IMR-90 (cell line): ENCODE measurements at regions not wholly inside any gene's neighbourhood (a gene's known extent, or its start where the extent isn't known, plus 50 kb on each side); places are given as distances from the start of the nearest gene placed in this dataset.

Experiments
- ATAC-seq: fragments of 200-7000 bp; cut with Tn5 transposase; 2 replicates; pipeline ENCODE4 v1.9.1; 2020; ENCODE audit warnings: low read depth, mild to moderate bottlenecking, moderate library complexity
- BruUV-seq: library from RNA; stranded (reverse); fragments of 400-500 nt; replicated peaks from 2 replicates; lab custom pipeline; 2021; lab: Mats Ljungman, UMichigan
- CTCF ChIA-PET: fragments of 300-600 bp; formaldehyde crosslinking; extraction: SDS; loops from one replicate; lab custom pipeline; 2021; ENCODE audit warnings: antibody characterized with exemption; lab: Yijun Ruan, JAX
- POLR2A ChIA-PET: fragments of 300-600 bp; sonication (Branson Sonifier 250); formaldehyde crosslinking; loops from one replicate; lab custom pipeline; 2022; ENCODE audit warnings: antibody characterized with exemption; ENCODE audit not compliant: unreplicated experiment; lab: Charles Lee
- DNase-seq: peaks from one replicate; pipeline ENCODE4 v3.0.0; 2013
- H2AFZ ChIP-seq: replicated peaks from 2 replicates; pipeline ENCODE3; 2013; ENCODE audit warnings: low read length, mild to moderate bottlenecking; ENCODE audit not compliant: poor library complexity
- H2AK5ac ChIP-seq: 2 replicates; pipeline ENCODE4 v1.6.1; 2013; ENCODE audit warnings: low read depth, low read length, inconsistent platforms
- H2AK9ac ChIP-seq: replicated peaks from 2 replicates; pipeline ENCODE3; 2013; ENCODE audit warnings: mild to moderate bottlenecking, low read depth, low read length, moderate library complexity; ENCODE audit not compliant: poor library complexity
- H2BK120ac ChIP-seq: 2 replicates; pipeline ENCODE4 v1.6.1; 2013; ENCODE audit warnings: low read depth, low read length, inconsistent platforms
- H2BK15ac ChIP-seq: 3 replicates; pipeline ENCODE4 v1.6.1; 2013; ENCODE audit warnings: low read depth, low read length, inconsistent platforms
- H2BK20ac ChIP-seq: 2 replicates; pipeline ENCODE4 v1.6.1; 2013; ENCODE audit warnings: low read depth, mild to moderate bottlenecking, inconsistent platforms, low read length, moderate library complexity
- H2BK5ac ChIP-seq: 2 replicates; pipeline ENCODE4 v1.6.1; 2013; ENCODE audit warnings: mild to moderate bottlenecking, low read depth, low read length, inconsistent platforms; ENCODE audit not compliant: poor library complexity, severe bottlenecking
- H3K14ac ChIP-seq: replicated peaks from 2 replicates; pipeline ENCODE4 v1.6.1; 2013; ENCODE audit warnings: low read depth, low read length, inconsistent platforms
- H3K18ac ChIP-seq: 2 replicates; pipeline ENCODE4 v1.6.1; 2013; ENCODE audit warnings: low read depth, low read length, control low read depth
- H3K23ac ChIP-seq: 2 replicates; pipeline ENCODE4 v1.6.1; 2013; ENCODE audit warnings: low read depth, low read length, inconsistent platforms
- H3K27ac ChIP-seq: 2 replicates; pipeline ENCODE4 v1.5.1; 2013; ENCODE audit warnings: mild to moderate bottlenecking, control low read depth, low read length; ENCODE audit not compliant: insufficient read depth
- H3K27me3 ChIP-seq: 2 replicates; pipeline ENCODE4 v1.6.1; 2013; ENCODE audit warnings: low read length; ENCODE audit not compliant: control insufficient read depth, insufficient read depth
- H3K36me3 ChIP-seq: 2 replicates; pipeline ENCODE4 v1.6.1; 2013; ENCODE audit warnings: low read length, mixed read lengths; ENCODE audit not compliant: control insufficient read depth, insufficient read depth
- H3K4ac ChIP-seq: 2 replicates; pipeline ENCODE4 v1.6.1; 2013; ENCODE audit warnings: low read depth, low read length, inconsistent platforms
- H3K4me1 ChIP-seq: 2 replicates; pipeline ENCODE4 v1.6.1; 2013; ENCODE audit warnings: low read length, mixed read lengths; ENCODE audit not compliant: control insufficient read depth, insufficient read depth
- H3K4me2 ChIP-seq: 2 replicates; pipeline ENCODE4 v1.6.1; 2013; ENCODE audit warnings: low read depth, mild to moderate bottlenecking, control low read depth, low read length, moderate library complexity
- H3K4me3 ChIP-seq: 2 replicates; pipeline ENCODE4 v1.5.1; 2013; ENCODE audit warnings: low read depth, mild to moderate bottlenecking, control low read depth, low read length, moderate library complexity; ENCODE audit not compliant: insufficient read depth
- H3K56ac ChIP-seq: 2 replicates; pipeline ENCODE4 v1.6.1; 2013; ENCODE audit warnings: low read length, inconsistent platforms; ENCODE audit not compliant: insufficient read depth; ENCODE audit errors: extremely low read depth
- H3K79me1 ChIP-seq, 2 experiments: 2 replicates each; pipeline ENCODE4 v1.6.1; 2013; ENCODE audit warnings: low read length in 2 of 2, inconsistent platforms in 1 of 2, low read depth in 1 of 2
- H3K9ac ChIP-seq: 2 replicates; pipeline ENCODE4 v1.6.1; 2013; ENCODE audit warnings: low read depth, low read length, control low read depth
- H3K9me1 ChIP-seq: 2 replicates; pipeline ENCODE4 v1.6.1; 2013; ENCODE audit warnings: low read length, inconsistent platforms; ENCODE audit not compliant: insufficient read depth
- H3K9me3 ChIP-seq: 2 replicates; pipeline ENCODE4 v1.6.1; 2013; ENCODE audit warnings: low read length; ENCODE audit not compliant: control insufficient read depth, insufficient read depth
- H4K20me1 ChIP-seq: 2 replicates; pipeline ENCODE4 v1.6.1; 2013; ENCODE audit warnings: low read length, inconsistent platforms; ENCODE audit not compliant: insufficient read depth
- H4K5ac ChIP-seq: 2 replicates; pipeline ENCODE4 v1.6.1; 2013; ENCODE audit warnings: mild to moderate bottlenecking, low read depth, low read length, control low read depth
- H4K8ac ChIP-seq, 2 experiments: 2 replicates each; pipeline ENCODE4 v1.6.1; 2013; ENCODE audit warnings: low read depth in 2 of 2, low read length in 2 of 2, control low read depth in 1 of 2, inconsistent platforms in 1 of 2
- H4K91ac ChIP-seq: 2 replicates; pipeline ENCODE4 v1.6.1; 2013; ENCODE audit warnings: low read depth, low read length, inconsistent platforms; ENCODE audit not compliant: insufficient read depth
- BHLHE40 ChIP-seq: fragments of 150-350 bp; IDR thresholded peaks from 2 replicates; pipeline ENCODE4 v1.6.1; 2016; ENCODE audit warnings: mild to moderate bottlenecking, low read depth, low read length
- CEBPB ChIP-seq: IDR thresholded peaks from 2 replicates; pipeline ENCODE4 v1.6.1; 2012; ENCODE audit warnings: low read depth, low read length, improper control_type of control experiment
- CHD1 ChIP-seq: IDR thresholded peaks from 2 replicates; pipeline ENCODE4 v1.6.1; 2012; ENCODE audit warnings: low read depth, low read length, improper control_type of control experiment
- CTCF ChIP-seq: conservative IDR thresholded peaks from 2 replicates; pipeline ENCODE4 v1.5.1; 2012; ENCODE audit warnings: mild to moderate bottlenecking, low read depth, low read length, improper control_type of control experiment
- ELK1 ChIP-seq: fragments of 150-350 bp; IDR thresholded peaks from 2 replicates; pipeline ENCODE4 v1.6.1; 2016; ENCODE audit warnings: low read depth, mild to moderate bottlenecking, low read length, moderate library complexity, borderline replicate concordance
- FOS ChIP-seq: fragments of 150-350 bp; IDR thresholded peaks from 2 replicates; pipeline ENCODE4 v1.6.1; 2016; ENCODE audit warnings: low read depth, low read length
- MAFK ChIP-seq: IDR thresholded peaks from 2 replicates; pipeline ENCODE4 v1.6.1; 2012; ENCODE audit warnings: low read depth, low read length, improper control_type of control experiment
- MAZ ChIP-seq: IDR thresholded peaks from 2 replicates; pipeline ENCODE4 v1.6.1; 2012; ENCODE audit warnings: low read depth, mild to moderate bottlenecking, low read length, improper control_type of control experiment, moderate library complexity, borderline replicate concordance
- MXI1 ChIP-seq: IDR thresholded peaks from 2 replicates; pipeline ENCODE4 v1.6.1; 2012; ENCODE audit warnings: low read depth, mild to moderate bottlenecking, low read length, moderate library complexity, borderline replicate concordance
- NFE2L2 ChIP-seq: fragments of 150-350 bp; IDR thresholded peaks from 2 replicates; pipeline ENCODE4 v1.6.1; 2016; ENCODE audit warnings: low read depth, mild to moderate bottlenecking, low read length
- POLR2A ChIP-seq: IDR thresholded peaks from 2 replicates; pipeline ENCODE4 v1.6.1; 2012; ENCODE audit warnings: mild to moderate bottlenecking, low read depth, low read length
- RAD21 ChIP-seq: IDR thresholded peaks from 2 replicates; pipeline ENCODE4 v1.6.1; 2012; ENCODE audit warnings: low read length, improper control_type of control experiment
- RCOR1 ChIP-seq: IDR thresholded peaks from 2 replicates; pipeline ENCODE4 v1.6.1; 2012; ENCODE audit warnings: mild to moderate bottlenecking, low read length, improper control_type of control experiment; ENCODE audit not compliant: insufficient replicate concordance
- RFX5 ChIP-seq: IDR thresholded peaks from 2 replicates; pipeline ENCODE4 v1.8.0; 2012; ENCODE audit warnings: low read depth, mild to moderate bottlenecking, low read length, moderate library complexity
- SMC3 ChIP-seq: fragments of 150-350 bp; IDR thresholded peaks from 2 replicates; pipeline ENCODE4 v1.6.1; 2016; ENCODE audit warnings: low read depth, mild to moderate bottlenecking, antibody characterized with exemption, low read length, moderate library complexity
- USF2 ChIP-seq: fragments of 150-350 bp; IDR thresholded peaks from 2 replicates; pipeline ENCODE4 v1.6.1; 2017; ENCODE audit warnings: mild to moderate bottlenecking, antibody characterized with exemption, low read length, low read depth
- WGBS, 2 experiments: methylation state at CpG; one replicate each; pipeline versions ENCODE4 v1.1.5 to v1.1.7; 2013; ENCODE audit warnings: missing lambda C conversion rate in 2 of 2; ENCODE audit not compliant: insufficient read length in 1 of 2; ENCODE audit errors: extremely low coverage in 2 of 2; 5-methylcytosine and 5-hydroxymethylcytosine counted together
- dilution Hi-C: fragments of 300-500 bp; cut with HindIII; formaldehyde crosslinking; loops from one replicate; pipeline ENCODE4 v1.14.3; 2018; ENCODE audit warnings: low sequenced_read_pairs; ENCODE audit not compliant: unreplicated experiment
- in situ Hi-C: fragments of 300-500 bp; cut with MboI; formaldehyde crosslinking; loops from 3 replicates; pipeline ENCODE4 v1.14.3; 2019; ENCODE audit warnings: low sequenced_read_pairs, inconsistent platforms, mixed read lengths
- intact Hi-C: fragments of 100-400 bp; cut with micrococcal nuclease; formaldehyde crosslinking; loops from 2 replicates; pipeline ENCODE4 v1.10.0; 2022

- Histone ChIP-seq H3K36me3 (no peaks in the 10 kb centered on the region), H2BK15ac (no peak overlapping the region), H2AFZ (no peak overlapping the region), H3K4me1 (no peaks in the 10 kb centered on the region), H3K4me3 (no peak overlapping the region), H3K27ac (no peak overlapping the region), H3K4ac (no peak overlapping the region), H4K5ac (no peak overlapping the region), H3K14ac (no peak overlapping the region), H3K9me1 (no peaks in the 10 kb centered on the region), H3K9ac (no peak overlapping the region), H4K91ac (no peak overlapping the region), H3K56ac (no peak overlapping the region), H3K18ac (no peak overlapping the region), H4K20me1 (no peaks in the 10 kb centered on the region), H2BK20ac (no peak overlapping the region), H2AK9ac (no peak overlapping the region), H3K79me1 (no peaks in the 10 kb centered on the region), H3K27me3 (no peaks in the 10 kb centered on the region), H3K9me3 (peaks cover 2% of the 10 kb centered on the region; the same call in 1 of the 2 replicates), H3K4me2 (no peak overlapping the region), H2BK120ac (no peak overlapping the region), H4K8ac (no peak overlapping the region), H2BK5ac (no peak overlapping the region), H2AK5ac (no peak overlapping the region), H3K23ac (no peak overlapping the region)
- WGBS, 2 experiments, result no CpG with 5 or more reads among the region's 1 CpG
- TF ChIP-seq CEBPB (no peak), NFE2L2 (no peak), FOS (no peak), RAD21 (no peak), MXI1 (no peak), BHLHE40 (no peak), USF2 (no peak), MAFK (no peak), RFX5 (no peak), SMC3 (no peak), CHD1 (no peak), CTCF (no peak), RCOR1 (no peak), MAZ (no peak), POLR2A (no peak), ELK1 (no peak)
- ATAC-seq (no peak), DNase-seq (no peak)
- ChIA-PET POLR2A (no interaction called here), CTCF (no interaction called here)
- in situ Hi-C loops (no loop called here), intact Hi-C loops (no loop called here), dilution Hi-C loops (no loop called here)
- BruUV-seq, result no TSS peak
Measured at GRCh38 chr3:145326666-145327065, 834.3 kb downstream of the PLOD2 start.
